ENCODE measurements at regions not wholly inside any gene's neighbourhood (a gene's known extent, or its start where the extent isn't known, plus 50 kb on each side); places are given as distances from the start of the nearest gene placed in this dataset.

DNA sequence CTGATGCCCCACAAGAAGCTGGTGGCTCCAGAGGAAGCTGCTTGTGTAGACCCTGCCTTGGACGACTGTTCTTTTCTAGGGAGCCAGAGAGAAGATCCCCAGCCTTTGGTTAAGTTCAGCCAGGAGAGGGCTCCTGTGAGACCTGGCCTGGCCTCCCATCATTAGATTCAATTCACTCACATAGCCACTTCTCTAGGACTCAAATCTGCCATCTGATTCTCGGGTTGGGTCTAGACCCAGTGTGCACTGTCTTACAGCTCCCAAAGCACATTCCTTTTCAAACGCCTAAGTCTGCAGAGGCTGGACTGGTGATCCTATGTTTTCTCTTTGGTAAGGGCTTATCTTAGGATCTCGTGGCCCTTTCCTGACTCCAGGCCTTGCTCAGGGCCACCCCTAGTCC, 81.7 kb upstream of the NPHP3 start:
- TF ChIP-seq, protein P1, sequence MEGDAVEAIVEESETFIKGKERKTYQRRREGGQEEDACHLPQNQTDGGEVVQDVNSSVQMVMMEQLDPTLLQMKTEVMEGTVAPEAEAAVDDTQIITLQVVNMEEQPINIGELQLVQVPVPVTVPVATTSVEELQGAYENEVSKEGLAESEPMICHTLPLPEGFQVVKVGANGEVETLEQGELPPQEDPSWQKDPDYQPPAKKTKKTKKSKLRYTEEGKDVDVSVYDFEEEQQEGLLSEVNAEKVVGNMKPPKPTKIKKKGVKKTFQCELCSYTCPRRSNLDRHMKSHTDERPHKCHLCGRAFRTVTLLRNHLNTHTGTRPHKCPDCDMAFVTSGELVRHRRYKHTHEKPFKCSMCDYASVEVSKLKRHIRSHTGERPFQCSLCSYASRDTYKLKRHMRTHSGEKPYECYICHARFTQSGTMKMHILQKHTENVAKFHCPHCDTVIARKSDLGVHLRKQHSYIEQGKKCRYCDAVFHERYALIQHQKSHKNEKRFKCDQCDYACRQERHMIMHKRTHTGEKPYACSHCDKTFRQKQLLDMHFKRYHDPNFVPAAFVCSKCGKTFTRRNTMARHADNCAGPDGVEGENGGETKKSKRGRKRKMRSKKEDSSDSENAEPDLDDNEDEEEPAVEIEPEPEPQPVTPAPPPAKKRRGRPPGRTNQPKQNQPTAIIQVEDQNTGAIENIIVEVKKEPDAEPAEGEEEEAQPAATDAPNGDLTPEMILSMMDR (IDR thresholded peaks at IDR 0.05), result no peak
- TF ChIP-seq POLR2A (IDR thresholded peaks at IDR 0.05), result no peak
- no peak for TF ChIP-seq POLR2AphosphoS5 (IDR thresholded peaks at IDR 0.05)
